ENCODE measurements at regions not wholly inside any gene's neighbourhood (a gene's known extent, or its start where the extent isn't known, plus 50 kb on each side); places are given as distances from the start of the nearest gene placed in this dataset.

DNA sequence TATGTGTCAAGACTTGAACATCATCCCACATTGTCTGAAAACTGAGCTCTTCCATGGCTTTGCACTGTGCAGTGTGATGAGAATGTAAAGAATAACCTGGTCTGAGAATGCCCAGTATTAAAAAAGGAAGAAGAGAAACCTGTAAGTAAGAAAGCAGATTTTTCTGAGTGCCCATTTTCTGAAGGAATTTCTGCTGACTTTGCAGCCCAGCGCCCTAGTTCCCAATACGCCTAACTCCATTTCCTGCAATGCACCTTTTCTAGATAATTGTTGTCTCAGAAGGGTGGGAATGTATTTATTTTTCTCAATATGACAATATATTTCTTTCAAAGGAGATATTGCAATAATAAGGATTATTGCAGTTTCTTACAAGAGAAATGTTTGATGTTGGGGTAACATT lies 231.5 kb downstream of the HAO1 start:
- Histone ChIP-seq H3K4me3 (ENCODE audit: low read length in 2 of 2) (no peak overlapping the region), H3K4me1 (ENCODE audit: control insufficient read depth, insufficient read depth, low read length) (no peaks in the 10 kb centered on the region), H3K27ac (ENCODE audit: low read length) (no peak overlapping the region), H3K36me3 (ENCODE audit: control insufficient read depth in 2 of 2, insufficient read depth in 2 of 2, low read length in 2 of 2) (no peaks in the 10 kb centered on the region), H3K9ac (ENCODE audit: low read length in 2 of 2) (no peak overlapping the region), H3K27me3 (ENCODE audit: control insufficient read depth in 1 of 2, insufficient read depth in 2 of 2, low read length in 2 of 2) (no peaks in the 10 kb centered on the region), H3K9me3 (ENCODE audit: control insufficient read depth in 2 of 2, low read length in 2 of 2) (no peaks in the 10 kb centered on the region)

DNA sequence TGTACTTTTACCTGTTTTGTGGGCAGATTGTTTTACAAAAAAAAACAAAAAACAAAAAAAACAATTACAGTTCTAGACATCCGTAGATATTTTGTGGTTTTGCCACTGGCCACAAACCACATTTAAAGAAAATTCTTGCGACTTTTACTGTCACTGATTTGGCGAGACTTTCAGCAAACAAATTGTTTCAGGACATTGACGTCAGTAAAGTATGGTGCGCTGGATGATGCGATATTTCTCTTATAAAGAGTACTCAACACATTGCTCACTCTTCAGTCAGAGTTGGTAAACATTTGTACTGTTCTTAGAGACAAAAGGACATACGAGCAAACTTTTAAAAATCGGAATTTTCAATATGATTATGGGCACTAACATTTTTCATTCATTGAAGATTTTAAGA lies 229.8 kb downstream of the HAO1 start:
- no peak overlapping the region for H3K9ac ChIP-seq (ENCODE audit: low read length in 2 of 2)
- H3K27me3 ChIP-seq (ENCODE audit: control insufficient read depth in 1 of 2, insufficient read depth in 2 of 2, low read length in 2 of 2): no peaks in the 10 kb centered on the region
- H3K36me3 ChIP-seq (ENCODE audit: control insufficient read depth in 2 of 2, insufficient read depth in 2 of 2, low read length in 2 of 2): no peaks in the 10 kb centered on the region
- H3K27ac ChIP-seq (ENCODE audit: low read length): no peak overlapping the region
- no peaks in the 10 kb centered on the region for H3K4me1 ChIP-seq (ENCODE audit: control insufficient read depth, insufficient read depth, low read length)
- H3K9me3 ChIP-seq (ENCODE audit: control insufficient read depth in 2 of 2, low read length in 2 of 2): no peaks in the 10 kb centered on the region
- H3K4me3 ChIP-seq (ENCODE audit: low read length in 2 of 2): no peak overlapping the region

DNA sequence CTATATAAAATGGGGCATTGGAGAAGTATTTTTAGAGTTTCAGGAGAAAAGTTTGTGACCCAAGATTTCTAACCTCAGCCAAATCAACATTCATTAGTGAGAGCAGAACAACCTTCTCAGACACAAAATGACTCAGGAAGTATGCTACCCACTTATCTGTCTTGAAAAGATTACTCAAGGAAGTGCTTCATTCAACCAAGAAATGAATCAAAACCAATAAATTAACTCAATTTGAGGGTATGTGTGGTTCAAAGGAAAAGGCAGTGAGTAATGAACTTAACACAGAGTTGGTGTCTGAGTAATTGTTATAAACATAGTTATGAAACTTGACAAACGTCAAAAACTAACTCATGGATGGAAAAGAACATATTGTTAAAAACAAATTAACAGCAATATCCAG lies 227.6 kb downstream of the HAO1 start:
- no peak overlapping the region for H3K9ac ChIP-seq (ENCODE audit: low read length in 2 of 2)
- no peaks in the 10 kb centered on the region for H3K36me3 ChIP-seq (ENCODE audit: control insufficient read depth in 2 of 2, insufficient read depth in 2 of 2, low read length in 2 of 2)
- H3K27me3 ChIP-seq (ENCODE audit: control insufficient read depth in 1 of 2, insufficient read depth in 2 of 2, low read length in 2 of 2): no peaks in the 10 kb centered on the region
- H3K4me3 ChIP-seq (ENCODE audit: low read length in 2 of 2): no peak overlapping the region
- H3K4me1 ChIP-seq (ENCODE audit: control insufficient read depth, insufficient read depth, low read length): no peaks in the 10 kb centered on the region
- H3K9me3 ChIP-seq (ENCODE audit: control insufficient read depth in 2 of 2, low read length in 2 of 2): no peaks in the 10 kb centered on the region
- no peak overlapping the region for H3K27ac ChIP-seq (ENCODE audit: low read length)

DNA sequence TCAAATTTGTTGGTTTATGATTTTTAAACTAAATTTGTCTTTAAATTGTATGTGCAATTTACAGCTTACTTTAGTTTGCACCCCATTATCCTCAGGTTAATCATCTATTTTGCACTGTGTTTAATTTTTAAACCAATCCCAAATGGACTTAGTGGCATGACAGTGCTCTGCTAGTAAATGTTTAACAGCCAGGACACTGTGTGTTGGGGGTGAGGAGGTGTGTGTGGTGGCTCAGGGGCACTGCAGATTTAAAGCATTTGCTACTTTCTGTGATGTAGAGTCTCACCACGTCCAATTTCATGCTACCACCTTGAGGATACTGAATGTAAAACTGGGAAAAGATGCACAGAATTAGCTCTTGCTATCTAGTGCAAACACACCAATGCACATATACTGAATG lies 225.7 kb downstream of the HAO1 start:
- H3K27ac ChIP-seq (ENCODE audit: low read length): no peak overlapping the region
- no peaks in the 10 kb centered on the region for H3K9me3 ChIP-seq (ENCODE audit: control insufficient read depth in 2 of 2, low read length in 2 of 2)
- H3K36me3 ChIP-seq (ENCODE audit: control insufficient read depth in 2 of 2, insufficient read depth in 2 of 2, low read length in 2 of 2): no peaks in the 10 kb centered on the region
- H3K9ac ChIP-seq (ENCODE audit: low read length in 2 of 2): no peak overlapping the region
- H3K27me3 ChIP-seq (ENCODE audit: control insufficient read depth in 1 of 2, insufficient read depth in 2 of 2, low read length in 2 of 2): no peaks in the 10 kb centered on the region
- no peak overlapping the region for H3K4me3 ChIP-seq (ENCODE audit: low read length in 2 of 2)
- H3K4me1 ChIP-seq (ENCODE audit: control insufficient read depth, insufficient read depth, low read length): no peaks in the 10 kb centered on the region

DNA sequence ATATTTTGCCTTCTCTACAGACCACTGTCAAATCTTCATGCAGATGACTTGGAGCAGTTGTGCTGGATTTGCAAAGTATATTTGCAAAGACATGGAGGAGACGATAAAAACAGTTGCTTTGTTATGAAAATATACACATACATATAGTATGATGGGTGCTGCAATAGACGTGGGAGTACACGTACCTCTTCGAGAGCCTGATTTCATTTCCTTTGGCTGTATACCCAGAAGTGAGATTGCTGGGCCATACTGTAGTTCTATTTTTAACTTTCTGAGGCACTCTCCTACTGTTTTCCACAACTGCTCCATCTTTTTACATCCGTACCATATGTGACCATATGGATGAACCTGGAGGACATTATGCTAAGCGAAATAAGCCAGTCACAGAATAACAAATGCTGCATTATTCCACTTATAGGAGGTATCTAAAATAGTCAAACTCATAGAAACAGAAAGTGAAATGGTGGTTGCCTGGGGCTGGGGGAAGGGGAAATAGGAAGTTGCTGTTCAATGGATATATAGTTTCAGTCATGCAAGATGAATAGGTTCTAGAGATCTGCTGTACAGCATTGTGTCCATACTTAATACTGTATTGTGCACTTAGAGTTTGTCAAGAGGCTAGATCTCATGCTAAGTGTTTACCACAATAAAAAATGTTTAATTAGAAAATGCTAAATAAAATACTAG lies 223.8 kb downstream of the HAO1 start:
- no peak overlapping the region for H3K27ac ChIP-seq (ENCODE audit: low read length)
- H3K27me3 ChIP-seq (ENCODE audit: control insufficient read depth in 1 of 2, insufficient read depth in 2 of 2, low read length in 2 of 2): no peaks in the 10 kb centered on the region
- no peak overlapping the region for H3K4me3 ChIP-seq (ENCODE audit: low read length in 2 of 2)
- H3K36me3 ChIP-seq (ENCODE audit: control insufficient read depth in 2 of 2, insufficient read depth in 2 of 2, low read length in 2 of 2): no peaks in the 10 kb centered on the region
- no peaks in the 10 kb centered on the region for H3K4me1 ChIP-seq (ENCODE audit: control insufficient read depth, insufficient read depth, low read length)
- H3K9ac ChIP-seq (ENCODE audit: low read length in 2 of 2): no peak overlapping the region
- H3K9me3 ChIP-seq (ENCODE audit: control insufficient read depth in 2 of 2, low read length in 2 of 2): peaks cover 0 to 5% of the 10 kb centered on the region in 2 donors

DNA sequence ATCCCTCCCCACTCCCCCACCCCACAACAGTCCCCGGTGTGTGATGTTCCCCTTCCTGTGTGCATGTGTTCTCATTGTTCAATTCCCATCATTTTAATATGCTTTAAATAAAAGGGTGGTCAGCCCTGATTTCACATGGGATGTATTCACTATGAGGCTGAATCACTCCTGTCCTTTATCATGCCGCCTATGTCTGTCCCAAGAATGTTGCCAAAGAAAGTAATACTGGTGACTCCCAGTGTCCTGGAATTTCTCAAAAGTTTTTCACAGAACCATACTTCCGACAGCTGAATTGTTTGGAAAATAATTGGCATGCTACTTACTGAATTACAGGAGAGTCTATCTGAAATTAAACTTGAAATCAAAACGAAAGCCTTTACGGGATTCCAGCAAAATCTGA lies 217.7 kb downstream of the HAO1 start:
- H3K36me3 ChIP-seq (ENCODE audit: control insufficient read depth in 2 of 2, insufficient read depth in 2 of 2, low read length in 2 of 2): no peaks in the 10 kb centered on the region
- no peaks in the 10 kb centered on the region for H3K27me3 ChIP-seq (ENCODE audit: control insufficient read depth in 1 of 2, insufficient read depth in 2 of 2, low read length in 2 of 2)
- H3K9me3 ChIP-seq (ENCODE audit: control insufficient read depth in 2 of 2, low read length in 2 of 2): peaks cover 0 to 5% of the 10 kb centered on the region in 2 donors
- H3K4me3 ChIP-seq (ENCODE audit: low read length in 2 of 2): no peak overlapping the region
- no peaks in the 10 kb centered on the region for H3K4me1 ChIP-seq (ENCODE audit: control insufficient read depth, insufficient read depth, low read length)
- no peak overlapping the region for H3K9ac ChIP-seq (ENCODE audit: low read length in 2 of 2)
- H3K27ac ChIP-seq (ENCODE audit: low read length): no peak overlapping the region

DNA sequence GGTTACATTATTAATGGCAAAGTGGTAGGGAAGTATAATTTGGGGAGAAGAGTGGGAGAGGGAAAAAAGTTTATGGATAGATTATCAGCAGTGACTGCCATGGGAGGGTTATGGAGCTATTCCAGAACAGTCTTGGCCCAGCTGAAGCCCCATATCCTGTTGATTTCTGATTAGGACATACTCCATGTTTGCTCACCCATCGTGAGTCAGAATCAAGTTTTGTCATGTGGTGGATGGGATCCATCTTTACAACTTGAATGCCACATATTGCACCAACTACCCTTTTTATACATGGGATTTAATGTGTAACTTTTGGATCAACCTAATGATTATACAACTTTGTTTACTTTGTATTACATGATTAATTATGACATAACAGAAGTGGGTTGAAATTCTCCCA lies 217.0 kb downstream of the HAO1 start:
- no peak overlapping the region for H3K4me3 ChIP-seq (ENCODE audit: low read length in 2 of 2)
- H3K9me3 ChIP-seq (ENCODE audit: control insufficient read depth in 2 of 2, low read length in 2 of 2): peaks cover 0 to 5% of the 10 kb centered on the region in 2 donors
- H3K27me3 ChIP-seq (ENCODE audit: control insufficient read depth in 1 of 2, insufficient read depth in 2 of 2, low read length in 2 of 2): no peaks in the 10 kb centered on the region
- no peak overlapping the region for H3K9ac ChIP-seq (ENCODE audit: low read length in 2 of 2)
- H3K27ac ChIP-seq (ENCODE audit: low read length): no peak overlapping the region
- H3K36me3 ChIP-seq (ENCODE audit: control insufficient read depth in 2 of 2, insufficient read depth in 2 of 2, low read length in 2 of 2): no peaks in the 10 kb centered on the region
- no peaks in the 10 kb centered on the region for H3K4me1 ChIP-seq (ENCODE audit: control insufficient read depth, insufficient read depth, low read length)

DNA sequence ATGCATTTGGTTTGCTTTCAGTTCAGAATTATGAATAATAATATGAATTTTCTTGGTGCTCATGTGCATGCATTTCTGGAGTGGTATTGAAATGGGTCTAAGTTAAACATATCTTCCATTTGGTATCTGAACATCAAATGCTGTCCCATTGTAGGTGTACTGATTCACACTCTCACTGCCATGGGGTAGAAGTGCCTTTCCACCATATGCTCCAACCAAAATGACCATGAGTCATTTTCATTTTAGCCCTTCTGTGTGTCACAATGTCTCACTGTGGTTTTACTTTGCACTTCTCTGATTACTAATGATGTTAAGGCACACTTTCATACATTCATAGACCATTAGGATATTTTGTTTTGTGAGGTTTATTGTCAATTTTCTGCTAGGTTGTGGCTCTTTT lies 211.9 kb downstream of the HAO1 start:
- no peaks in the 10 kb centered on the region for H3K27me3 ChIP-seq (ENCODE audit: control insufficient read depth in 1 of 2, insufficient read depth in 2 of 2, low read length in 2 of 2)
- no peaks in the 10 kb centered on the region for H3K4me1 ChIP-seq (ENCODE audit: control insufficient read depth, insufficient read depth, low read length)
- no peak overlapping the region for H3K27ac ChIP-seq (ENCODE audit: low read length)
- H3K9ac ChIP-seq (ENCODE audit: low read length in 2 of 2): no peak overlapping the region
- no peaks in the 10 kb centered on the region for H3K36me3 ChIP-seq (ENCODE audit: control insufficient read depth in 2 of 2, insufficient read depth in 2 of 2, low read length in 2 of 2)
- H3K4me3 ChIP-seq (ENCODE audit: low read length in 2 of 2): no peak overlapping the region
- H3K9me3 ChIP-seq (ENCODE audit: control insufficient read depth in 2 of 2, low read length in 2 of 2): no peaks in the 10 kb centered on the region

DNA sequence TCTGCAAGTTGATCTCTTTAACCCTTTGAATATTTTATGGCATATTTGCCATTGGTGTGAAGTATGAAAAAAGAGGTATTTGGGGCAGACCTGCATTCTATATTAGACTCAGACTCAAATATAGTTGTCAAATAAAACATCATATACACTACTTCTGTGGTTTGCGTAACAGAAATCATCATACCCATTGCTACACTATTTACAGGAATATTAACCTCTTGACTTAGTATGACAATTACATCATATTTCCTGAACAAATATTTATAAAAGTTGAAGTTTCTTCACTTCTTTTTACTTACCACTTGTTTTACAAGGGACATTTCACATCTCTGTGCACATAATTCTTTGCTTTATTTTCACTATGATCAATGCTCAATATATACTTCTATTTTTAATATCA lies 206.0 kb downstream of the HAO1 start:
- Histone ChIP-seq H3K4me1 (ENCODE audit: control insufficient read depth, insufficient read depth, low read length) (no peaks in the 10 kb centered on the region), H3K27me3 (ENCODE audit: control insufficient read depth in 1 of 2, insufficient read depth in 2 of 2, low read length in 2 of 2) (no peaks in the 10 kb centered on the region), H3K9ac (ENCODE audit: low read length in 2 of 2) (no peak overlapping the region), H3K27ac (ENCODE audit: low read length) (no peak overlapping the region), H3K4me3 (ENCODE audit: low read length in 2 of 2) (no peak overlapping the region), H3K9me3 (ENCODE audit: control insufficient read depth in 2 of 2, low read length in 2 of 2) (no peaks in the 10 kb centered on the region), H3K36me3 (ENCODE audit: control insufficient read depth in 2 of 2, insufficient read depth in 2 of 2, low read length in 2 of 2) (no peaks in the 10 kb centered on the region)

DNA sequence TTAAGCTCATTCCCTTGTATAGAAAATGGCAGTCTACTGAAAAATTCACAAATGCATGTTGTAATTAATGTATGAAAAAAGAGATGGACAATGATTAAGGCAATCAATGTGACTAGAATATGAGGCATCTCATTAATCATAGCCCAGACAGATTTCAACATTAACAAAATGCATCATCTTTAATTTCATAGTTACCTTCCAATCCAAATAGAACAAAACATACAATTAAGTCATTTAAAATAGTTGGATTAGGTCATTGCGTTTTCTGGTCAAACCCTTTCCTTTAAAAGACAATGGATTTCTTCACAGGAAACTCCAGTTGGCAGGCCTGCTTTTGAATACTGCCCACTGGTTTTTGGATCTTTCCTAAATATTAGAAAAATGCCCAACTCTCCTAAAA lies 203.9 kb downstream of the HAO1 start:
- H3K9ac ChIP-seq (ENCODE audit: low read length in 2 of 2): no peak overlapping the region
- no peaks in the 10 kb centered on the region for H3K36me3 ChIP-seq (ENCODE audit: control insufficient read depth in 2 of 2, insufficient read depth in 2 of 2, low read length in 2 of 2)
- no peak overlapping the region for H3K27ac ChIP-seq (ENCODE audit: low read length)
- H3K9me3 ChIP-seq (ENCODE audit: control insufficient read depth in 2 of 2, low read length in 2 of 2): no peaks in the 10 kb centered on the region
- no peaks in the 10 kb centered on the region for H3K4me1 ChIP-seq (ENCODE audit: control insufficient read depth, insufficient read depth, low read length)
- no peaks in the 10 kb centered on the region for H3K27me3 ChIP-seq (ENCODE audit: control insufficient read depth in 1 of 2, insufficient read depth in 2 of 2, low read length in 2 of 2)
- no peak overlapping the region for H3K4me3 ChIP-seq (ENCODE audit: low read length in 2 of 2)

DNA sequence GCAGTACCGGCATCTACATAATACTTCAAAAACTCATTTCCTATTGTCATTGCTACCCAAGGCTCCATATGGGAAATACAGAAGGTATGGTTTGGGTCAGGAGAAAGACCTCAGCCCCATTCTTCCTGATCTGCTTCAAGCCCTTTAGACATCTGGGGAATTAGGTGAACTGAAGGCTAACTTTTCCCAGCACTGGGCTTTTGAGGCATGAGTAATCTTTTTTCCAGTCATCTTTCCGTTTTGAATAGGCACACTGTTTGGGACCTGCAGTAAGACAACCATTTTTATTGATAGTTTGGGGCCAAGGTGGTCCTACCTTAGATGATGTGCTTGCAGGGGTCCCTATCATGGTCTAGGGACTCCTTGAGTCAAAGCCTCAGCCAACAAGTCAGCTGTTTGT lies 198.4 kb downstream of the HAO1 start:
- Histone ChIP-seq H3K4me1 (ENCODE audit: control insufficient read depth, insufficient read depth, low read length) (no peaks in the 10 kb centered on the region), H3K27ac (ENCODE audit: low read length) (no peak overlapping the region), H3K4me3 (ENCODE audit: low read length in 2 of 2) (no peak overlapping the region), H3K27me3 (ENCODE audit: control insufficient read depth in 1 of 2, insufficient read depth in 2 of 2, low read length in 2 of 2) (no peaks in the 10 kb centered on the region), H3K9ac (ENCODE audit: low read length in 2 of 2) (no peak overlapping the region), H3K9me3 (ENCODE audit: control insufficient read depth in 2 of 2, low read length in 2 of 2) (peaks cover 0 to 2% of the 10 kb centered on the region in 2 donors), H3K36me3 (ENCODE audit: control insufficient read depth in 2 of 2, insufficient read depth in 2 of 2, low read length in 2 of 2) (no peaks in the 10 kb centered on the region)
